AG10803 (cell line): ENCODE measurements at regions not wholly inside any gene's neighbourhood (a gene's known extent, or its start where the extent isn't known, plus 50 kb on each side); places are given as distances from the start of the nearest gene placed in this dataset.

Source experiments
- DNase-seq: peaks from one replicate; pipeline ENCODE4 v3.0.0; 2010; ENCODE audit warnings: low read depth
- H3K4me3 ChIP-seq: 2 replicates; pipeline ENCODE4 v1.5.1; 2011; ENCODE audit warnings: mild to moderate bottlenecking, low read length, control low read depth
- CTCF ChIP-seq: conservative IDR thresholded peaks from 2 replicates; pipeline ENCODE4 v1.5.1; 2011; ENCODE audit warnings: mild to moderate bottlenecking, low read length, control low read depth, inconsistent platforms

- H3K4me3 ChIP-seq = no peak overlapping the region
- TF ChIP-seq CTCF = no peak
- DNase-seq = no peak
These were observed 73.9 kb upstream of the USP24 start for GRCh38 chr1:55289042-55289441.

GRCh38 chr1:55288245-55288644, 73.1 kb upstream of the USP24 start:
- DNase-seq = peak; percentile 17
- TF ChIP-seq CTCF = no peak
- no peak overlapping the region for H3K4me3 ChIP-seq

- no peak for DNase-seq
- no peak overlapping the region for H3K4me3 ChIP-seq
- TF ChIP-seq CTCF = no peak
These were observed 72.6 kb upstream of the USP24 start for GRCh38 chr1:55287723-55288122.

- TF ChIP-seq CTCF = no peak
- DNase-seq = no peak
- no peak overlapping the region for H3K4me3 ChIP-seq
These were observed 71.9 kb upstream of the USP24 start for GRCh38 chr1:55286856-55287602.

- no peak for TF ChIP-seq CTCF
- no peak overlapping the region for H3K4me3 ChIP-seq
- no peak for DNase-seq
These were observed 70.7 kb upstream of the USP24 start for GRCh38 chr1:55285834-55286233.

- DNase-seq = peak; percentile 63
- peak; percentile 80 for TF ChIP-seq CTCF
- no peak overlapping the region for H3K4me3 ChIP-seq
These were observed 69.7 kb upstream of the USP24 start for GRCh38 chr1:55284856-55285255.

GRCh38 chr1:55282058-55282457, 66.9 kb upstream of the USP24 start:
- no peak overlapping the region for H3K4me3 ChIP-seq
- no peak for DNase-seq
- no peak for TF ChIP-seq CTCF
